ENCODE measurements at regions not wholly inside any gene's neighbourhood (a gene's known extent, or its start where the extent isn't known, plus 50 kb on each side); places are given as distances from the start of the nearest gene placed in this dataset.
"Not testable (repeated sequence)": the region's sequence is repeated elsewhere in the genome, so short reads cannot be mapped to it uniquely, and the experiment has no call there.

GRCh38 chr18:55688030-55688429, 100.0 kb upstream of the TCF4 start:
- no peak for TF ChIP-seq CTCF (conservative IDR thresholded peaks at IDR 0.05; ENCODE audit: low read length)
- no peak overlapping the region for H3K4me3 ChIP-seq (ENCODE audit: low read length)
- no peak for DNase-seq (ENCODE audit: low read depth)

GRCh38 chr18:55687106-55687505, 99.1 kb upstream of the TCF4 start:
- no peak overlapping the region for H3K4me3 ChIP-seq (ENCODE audit: low read length)
- DNase-seq (ENCODE audit: low read depth) = no peak
- TF ChIP-seq CTCF (conservative IDR thresholded peaks at IDR 0.05; ENCODE audit: low read length) = no peak

GRCh38 chr18:55685638-55686037, 97.6 kb upstream of the TCF4 start:
- H3K4me3 ChIP-seq (ENCODE audit: low read length) = no peak overlapping the region
- no peak for TF ChIP-seq CTCF (conservative IDR thresholded peaks at IDR 0.05; ENCODE audit: low read length)
- DNase-seq (ENCODE audit: low read depth) = no peak

GRCh38 chr18:55672574-55673361, 84.8 kb upstream of the TCF4 start:
- TF ChIP-seq CTCF (conservative IDR thresholded peaks at IDR 0.05; ENCODE audit: low read length) = no peak
- H3K4me3 ChIP-seq (ENCODE audit: low read length) = no peak overlapping the region
- DNase-seq (ENCODE audit: low read depth) = peak; percentile 22

GRCh38 chr18:55665506-55665905, 77.5 kb upstream of the TCF4 start:
- TF ChIP-seq CTCF (conservative IDR thresholded peaks at IDR 0.05; ENCODE audit: low read length) = no peak
- no peak for DNase-seq (ENCODE audit: low read depth)
- H3K4me3 ChIP-seq (ENCODE audit: low read length) = no peak overlapping the region

GRCh38 chr18:55664758-55665400, 76.9 kb upstream of the TCF4 start:
- DNase-seq (ENCODE audit: low read depth); H3K4me3 ChIP-seq (ENCODE audit: low read length): not testable (repeated sequence)

- TF ChIP-seq CTCF (conservative IDR thresholded peaks at IDR 0.05; ENCODE audit: low read length) = no peak
- no peak overlapping the region for H3K4me3 ChIP-seq (ENCODE audit: low read length)
- DNase-seq (ENCODE audit: low read depth) = no peak
Measured at GRCh38 chr18:55663891-55664290, 75.9 kb upstream of the TCF4 start.
